ENCODE measurements at regions not wholly inside any gene's neighbourhood (a gene's known extent, or its start where the extent isn't known, plus 50 kb on each side); places are given as distances from the start of the nearest gene placed in this dataset. TPM values are rescaled to one million over a fixed set of nuclear protein-coding genes. Genes with fewer than 3 reads are reported as not detected.
"Not testable (repeated sequence)": the region's sequence is repeated elsewhere in the genome, so short reads cannot be mapped to it uniquely, and the experiment has no call there.

DNA sequence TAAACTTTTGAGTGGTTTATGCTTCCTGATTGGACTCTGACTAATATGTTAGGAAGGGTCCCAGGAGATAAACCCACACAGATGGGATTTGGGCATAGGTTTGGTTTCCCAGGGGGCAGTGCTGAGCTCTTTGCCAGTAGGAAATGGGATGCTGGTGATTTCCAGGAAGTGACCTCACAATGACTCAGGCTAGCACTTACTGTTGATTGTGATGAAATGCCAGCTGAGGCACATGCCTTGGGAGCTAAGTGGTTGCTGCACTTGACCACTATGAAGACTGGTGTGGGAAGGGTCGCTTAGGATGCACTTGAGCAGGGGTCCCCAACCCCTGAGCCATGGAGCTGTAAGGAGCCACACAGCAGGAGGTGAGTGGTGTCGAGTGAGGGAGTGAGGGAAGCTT lies 55.5 kb upstream of the METTL14 start:
- H3K9ac ChIP-seq; H3K27ac ChIP-seq; H3K9me3 Mint-ChIP-seq; H3K79me2 ChIP-seq (ENCODE audit: low read depth); H3K4me2 ChIP-seq; H3K4me3 Mint-ChIP-seq; H3K4me1 Mint-ChIP-seq; H4K20me1 ChIP-seq (ENCODE audit: low read depth); H3K36me3 ChIP-seq; H3K36me3 Mint-ChIP-seq; H3K27me3 ChIP-seq; H3K27ac Mint-ChIP-seq; DNase-seq (ENCODE audit: low spot score); H2AFZ ChIP-seq (replicated peaks); H3F3A ChIP-seq (ENCODE audit: low read depth); H3K9me3 ChIP-seq (ENCODE audit: low read depth); H3K4me3 ChIP-seq; H3K27me3 Mint-ChIP-seq (ENCODE audit: insufficient read depth, low read depth); H3K4me1 ChIP-seq: not testable (repeated sequence)

DNA sequence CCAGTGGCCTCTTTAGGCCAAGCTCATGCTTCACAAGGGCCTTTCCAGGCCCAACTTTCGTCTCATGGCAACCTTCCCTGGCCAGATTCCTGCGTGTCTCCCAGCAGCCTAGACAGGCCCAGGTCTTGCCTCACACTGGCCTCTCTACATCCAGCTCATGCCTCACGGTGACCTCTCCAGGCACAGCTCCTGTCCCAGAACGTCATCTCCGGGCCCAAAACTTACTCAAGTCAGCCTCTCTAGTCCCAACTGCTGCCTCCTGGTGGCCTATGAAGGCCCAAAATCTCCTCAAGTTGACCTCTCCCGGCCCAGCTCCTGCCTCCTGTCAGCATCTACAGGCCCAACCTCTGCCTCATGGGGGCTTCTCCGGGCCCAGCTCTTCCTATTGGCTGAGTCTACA lies 54.3 kb upstream of the METTL14 start:
- H3K36me3 Mint-ChIP-seq; DNase-seq (ENCODE audit: low spot score); H3K4me3 ChIP-seq; H3K4me1 Mint-ChIP-seq; H3K27me3 Mint-ChIP-seq (ENCODE audit: insufficient read depth, low read depth); H3K27ac ChIP-seq; H3K9ac ChIP-seq; H3K4me1 ChIP-seq; H3K4me3 Mint-ChIP-seq; H3K9me3 Mint-ChIP-seq; H3K4me2 ChIP-seq; H3F3A ChIP-seq (ENCODE audit: low read depth); H3K36me3 ChIP-seq; H3K27ac Mint-ChIP-seq; H4K20me1 ChIP-seq (ENCODE audit: low read depth); H3K79me2 ChIP-seq (ENCODE audit: low read depth); H2AFZ ChIP-seq (replicated peaks); H3K27me3 ChIP-seq; H3K9me3 ChIP-seq (ENCODE audit: low read depth): not testable (repeated sequence)

DNA sequence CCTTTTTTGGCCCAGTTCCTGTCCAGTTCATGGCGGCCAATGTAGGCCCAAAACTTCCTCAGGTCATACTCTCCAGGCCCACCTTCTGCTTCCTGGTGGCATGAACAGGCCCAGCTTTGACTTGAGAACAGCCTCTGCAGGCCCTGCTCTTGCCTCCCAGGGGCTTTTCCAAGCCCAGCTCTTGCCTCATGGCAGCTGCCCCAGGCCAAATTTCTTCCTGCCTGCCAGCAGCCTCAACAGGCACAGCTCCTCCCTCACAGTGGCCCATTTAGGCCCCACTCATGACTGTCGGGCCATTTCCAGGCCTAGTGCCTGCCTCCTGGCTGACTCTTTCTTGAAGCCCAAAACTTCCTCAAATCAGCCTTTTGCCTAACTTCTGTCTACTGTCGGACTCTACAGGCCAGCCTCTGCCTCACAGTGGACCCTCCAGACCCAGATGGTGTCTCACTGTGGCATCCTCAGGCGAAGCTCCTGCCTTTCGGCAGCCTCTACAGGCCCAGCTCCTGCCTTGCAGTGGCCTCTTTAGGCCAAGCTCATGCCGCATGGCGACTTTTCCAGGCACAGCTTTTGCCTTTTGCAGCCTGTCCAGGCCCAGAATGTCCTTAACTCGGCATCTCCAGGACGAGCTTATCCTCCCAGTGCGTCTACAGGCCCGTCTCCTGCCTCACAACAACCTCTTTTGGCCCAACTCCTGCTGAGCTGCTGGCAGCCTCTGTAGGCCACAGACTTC lies 53.7 kb upstream of the METTL14 start:
- not testable (repeated sequence) for H3K4me1 Mint-ChIP-seq

DNA sequence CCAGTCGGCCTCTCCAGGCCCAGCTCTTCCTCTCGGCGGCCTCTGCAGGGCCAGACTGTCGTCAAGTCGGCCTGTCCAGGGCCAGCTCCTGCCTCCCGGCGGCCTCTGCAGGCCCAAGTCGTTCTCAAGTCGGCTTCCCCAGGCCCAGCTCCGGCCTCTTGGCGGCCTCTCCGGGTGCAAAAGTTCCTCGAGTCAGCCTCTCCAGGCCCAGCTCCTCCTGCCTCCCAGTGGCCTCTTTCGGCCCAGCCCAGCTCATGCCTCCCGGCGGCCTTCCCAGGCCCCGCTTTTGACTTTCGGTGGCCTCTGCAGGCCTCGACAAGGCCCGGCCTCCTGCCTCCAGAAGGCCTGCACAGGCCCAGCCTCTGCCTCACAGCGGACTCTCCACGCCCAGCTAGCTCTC lies 51.7 kb upstream of the METTL14 start:
- not testable (repeated sequence) for H3K9me3 ChIP-seq (ENCODE audit: low read depth); H3K4me3 ChIP-seq; H3K4me3 Mint-ChIP-seq; H3K4me1 Mint-ChIP-seq; H2AFZ ChIP-seq (replicated peaks); H4K20me1 ChIP-seq (ENCODE audit: low read depth); H3K27ac ChIP-seq; H3K4me2 ChIP-seq; H3K27me3 ChIP-seq; H3F3A ChIP-seq (ENCODE audit: low read depth); H3K27me3 Mint-ChIP-seq (ENCODE audit: insufficient read depth, low read depth); H3K27ac Mint-ChIP-seq; H3K36me3 ChIP-seq; H3K79me2 ChIP-seq (ENCODE audit: low read depth); DNase-seq (ENCODE audit: low spot score); H3K4me1 ChIP-seq; H3K9ac ChIP-seq; H3K36me3 Mint-ChIP-seq; H3K9me3 Mint-ChIP-seq

More for the DNA sequence above, 53.7 kb upstream of the METTL14 start:
- H2AFZ ChIP-seq (replicated peaks); H3K27me3 ChIP-seq; H3K36me3 ChIP-seq; H4K20me1 ChIP-seq (ENCODE audit: low read depth); H3K9ac ChIP-seq; H3K9me3 ChIP-seq (ENCODE audit: low read depth); H3K9me3 Mint-ChIP-seq; H3K36me3 Mint-ChIP-seq; H3K27ac Mint-ChIP-seq; H3K4me3 ChIP-seq; H3K4me3 Mint-ChIP-seq; H3K27ac ChIP-seq; DNase-seq (ENCODE audit: low spot score); H3K27me3 Mint-ChIP-seq (ENCODE audit: insufficient read depth, low read depth); H3K79me2 ChIP-seq (ENCODE audit: low read depth); H3K4me2 ChIP-seq; H3K4me1 ChIP-seq; H3F3A ChIP-seq (ENCODE audit: low read depth): not testable (repeated sequence)

DNA sequence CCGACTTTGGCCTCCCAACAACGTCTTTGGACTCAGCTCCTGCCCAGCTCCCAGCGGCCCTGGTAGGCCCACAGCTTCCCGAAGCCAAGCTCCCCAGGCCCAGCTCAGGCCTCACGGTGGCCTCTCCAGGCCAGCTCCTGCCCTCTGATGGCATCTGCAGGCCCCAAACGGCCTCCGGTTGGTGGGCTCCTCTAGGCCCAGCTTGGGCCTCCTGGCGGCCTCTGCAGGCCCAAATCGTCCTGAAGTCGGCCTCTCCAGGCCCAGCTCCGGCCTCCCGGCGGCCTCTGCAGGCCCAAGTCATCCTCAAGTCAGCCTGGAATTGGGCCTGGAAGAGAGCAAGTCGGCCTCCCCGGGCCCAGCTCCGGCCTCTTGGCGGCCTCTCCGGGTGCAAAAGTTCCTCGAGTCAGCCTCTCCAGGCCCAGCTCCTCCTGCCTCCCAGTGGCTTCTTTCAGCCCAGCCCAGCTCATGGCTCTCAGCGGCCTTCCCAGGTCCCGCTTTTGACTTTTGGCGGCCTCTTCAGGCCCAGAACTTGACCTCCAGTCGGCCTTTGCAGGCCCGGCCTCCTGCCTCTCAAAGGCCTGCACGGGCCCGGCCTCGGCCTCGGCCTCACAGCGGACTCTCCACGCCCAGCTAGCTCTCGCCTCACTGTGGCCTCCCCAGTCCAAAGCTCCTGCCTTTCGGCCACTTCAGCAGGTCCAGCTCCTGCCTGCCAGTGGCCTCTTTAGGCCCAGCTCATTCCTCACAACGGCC lies 50.9 kb upstream of the METTL14 start:
- H3K36me3 Mint-ChIP-seq; H3K4me1 ChIP-seq; H3F3A ChIP-seq (ENCODE audit: low read depth); H3K9ac ChIP-seq; H3K4me3 Mint-ChIP-seq; H3K27ac Mint-ChIP-seq; H3K4me3 ChIP-seq; H3K27me3 Mint-ChIP-seq (ENCODE audit: insufficient read depth, low read depth); H3K9me3 ChIP-seq (ENCODE audit: low read depth); H2AFZ ChIP-seq (replicated peaks); DNase-seq (ENCODE audit: low spot score); H3K36me3 ChIP-seq; H3K79me2 ChIP-seq (ENCODE audit: low read depth); H3K27me3 ChIP-seq; H3K4me1 Mint-ChIP-seq; H3K9me3 Mint-ChIP-seq; H3K4me2 ChIP-seq; H3K27ac ChIP-seq; H4K20me1 ChIP-seq (ENCODE audit: low read depth): not testable (repeated sequence)

Small RNAs in the stretch of these regions (small RNA-seq; reads per million reads assigned to genes)
- gene AC092670.1 (not detected), gene RNU6-1054P (not detected)
